ENCODE measurements at regions not wholly inside any gene's neighbourhood (a gene's known extent, or its start where the extent isn't known, plus 50 kb on each side); places are given as distances from the start of the nearest gene placed in this dataset.

GRCh38 chr18:45449418-45450227, 165.7 kb upstream of the SLC14A2 start:
- Histone ChIP-seq H3K27ac (replicated peaks in 1 of 4) (peak overlapping the region; percentile 30 to 63 (median 52)), H3K27me3 (no peaks in the 10 kb centered on the region), H3K36me3 (no peaks in the 10 kb centered on the region), H3K4me3 (no peak overlapping the region), H3K4me1 (peaks cover 0 to 24% (median 22%) of the 10 kb centered on the region in 4 donors), H3K9me3 (no peaks in the 10 kb centered on the region)
- TF ChIP-seq CTCF (IDR thresholded peaks at IDR 0.05) (no peak), POLR2A (IDR thresholded peaks at IDR 0.05; ENCODE audit: low read depth) (no peak), POLR2AphosphoS5 (IDR thresholded peaks at IDR 0.05) (peak in 1 of 2 donors; percentile 21), EP300 (IDR thresholded peaks at IDR 0.05) (no peak)
- intact Hi-C loops (cut with DNase I), result loop anchor here (10.0 kb wide), 1 partner anchor 775 kb away; no protein-coding TSS in a partner anchor
- DNase-seq (ENCODE audit: extremely low spot score), result peak; percentile 93
- 57% methylated on average over 10 of the region's 10 CpGs for WGBS

- H3K36me3 ChIP-seq, result no peaks in the 10 kb centered on the region
- 58% methylated on average over 5 of the region's 5 CpGs for WGBS
- intact Hi-C loops (cut with DNase I), result no loop called here
- no peak overlapping the region for H3K4me3 ChIP-seq
- H3K27ac ChIP-seq (replicated peaks in 1 of 4), result no peak overlapping the region
- peaks cover 3 to 21% (median 19%) of the 10 kb centered on the region in 4 donors for H3K4me1 ChIP-seq
- no peak for TF ChIP-seq POLR2AphosphoS5 (IDR thresholded peaks at IDR 0.05)
- no peak for TF ChIP-seq POLR2A (IDR thresholded peaks at IDR 0.05; ENCODE audit: low read depth)
- no peak for TF ChIP-seq CTCF (IDR thresholded peaks at IDR 0.05)
- TF ChIP-seq EP300 (IDR thresholded peaks at IDR 0.05), result no peak
- H3K27me3 ChIP-seq, result no peaks in the 10 kb centered on the region
- DNase-seq (ENCODE audit: extremely low spot score), result peak; percentile 29
- no peaks in the 10 kb centered on the region for H3K9me3 ChIP-seq
Measured at GRCh38 chr18:45456090-45457021, 158.9 kb upstream of the SLC14A2 start.

- peaks cover 3 to 21% (median 19%) of the 10 kb centered on the region in 4 donors for H3K4me1 ChIP-seq
- TF ChIP-seq CTCF (IDR thresholded peaks at IDR 0.05) (no peak), POLR2AphosphoS5 (IDR thresholded peaks at IDR 0.05) (no peak), POLR2A (IDR thresholded peaks at IDR 0.05; ENCODE audit: low read depth) (no peak), EP300 (IDR thresholded peaks at IDR 0.05) (no peak)
- no peaks in the 10 kb centered on the region for H3K36me3 ChIP-seq
- intact Hi-C loops (cut with DNase I), result no loop called here
- H3K27ac ChIP-seq (replicated peaks in 1 of 4), result no peak overlapping the region
- H3K9me3 ChIP-seq, result no peaks in the 10 kb centered on the region
- 56% methylated on average over 1 of the region's 1 CpG for WGBS
- DNase-seq (ENCODE audit: extremely low spot score), result peak; percentile 66
- H3K4me3 ChIP-seq, result no peak overlapping the region
- H3K27me3 ChIP-seq, result no peaks in the 10 kb centered on the region
Measured at GRCh38 chr18:45458033-45458432, 157.2 kb upstream of the SLC14A2 start.

GRCh38 chr18:45462179-45462578, 153.1 kb upstream of the SLC14A2 start:
- Histone ChIP-seq H3K27me3 (no peaks in the 10 kb centered on the region), H3K36me3 (no peaks in the 10 kb centered on the region), H3K4me1 (peaks cover 0 to 15% (median 9%) of the 10 kb centered on the region in 4 donors), H3K4me3 (no peak overlapping the region), H3K9me3 (no peaks in the 10 kb centered on the region), H3K27ac (replicated peaks in 1 of 4) (no peak overlapping the region)
- 81% methylated on average over 5 of the region's 5 CpGs for WGBS
- intact Hi-C loops (cut with DNase I), result loop anchor here (10.0 kb wide), 1 partner anchor 57 kb away; no protein-coding TSS in a partner anchor
- TF ChIP-seq POLR2A (IDR thresholded peaks at IDR 0.05; ENCODE audit: low read depth) (no peak), EP300 (IDR thresholded peaks at IDR 0.05) (no peak)
- DNase-seq (ENCODE audit: extremely low spot score), result no peak

- peak; percentile 83 for DNase-seq (ENCODE audit: extremely low spot score)
- WGBS, result 77% methylated on average over 6 of the region's 6 CpGs
- no peak overlapping the region for H3K27ac ChIP-seq (replicated peaks in 1 of 4)
- no peaks in the 10 kb centered on the region for H3K27me3 ChIP-seq
- no peaks in the 10 kb centered on the region for H3K9me3 ChIP-seq
- no peak overlapping the region for H3K4me3 ChIP-seq
- H3K4me1 ChIP-seq, result peaks cover 0 to 8% (median 3%) of the 10 kb centered on the region in 4 donors
- TF ChIP-seq POLR2AphosphoS5 (IDR thresholded peaks at IDR 0.05) (no peak), CTCF (IDR thresholded peaks at IDR 0.05) (no peak), EP300 (IDR thresholded peaks at IDR 0.05) (no peak), POLR2A (IDR thresholded peaks at IDR 0.05; ENCODE audit: low read depth) (no peak)
- intact Hi-C loops (cut with DNase I), result loop anchor here (10.0 kb wide), 1 partner anchor 59 kb away; no protein-coding TSS in a partner anchor
- H3K36me3 ChIP-seq, result no peaks in the 10 kb centered on the region
Measured at GRCh38 chr18:45463451-45463850, 151.8 kb upstream of the SLC14A2 start.
